SK-N-MC (cell line): ENCODE measurements at regions not wholly inside any gene's neighbourhood (a gene's known extent, or its start where the extent isn't known, plus 50 kb on each side); places are given as distances from the start of the nearest gene placed in this dataset.

Experiments
- EZH2 ChIP-seq: fragments of 200-600 bp; sonication (generic); IDR thresholded peaks from one replicate; pipeline ENCODE4 v1.6.1; 2017; ENCODE audit warnings: antibody characterized with exemption
- FOXP2 ChIP-seq: optimal IDR thresholded peaks from 2 replicates; pipeline ENCODE3; 2011; ENCODE audit warnings: mild to moderate bottlenecking, moderate library complexity; ENCODE audit not compliant: insufficient read depth; ENCODE audit errors: extremely low read length, control extremely low read depth
- POLR2AphosphoS5 ChIP-seq: IDR thresholded peaks from 2 replicates; pipeline ENCODE4 v1.6.1; 2012; ENCODE audit warnings: mild to moderate bottlenecking, low read depth, low read length, borderline replicate concordance

DNA sequence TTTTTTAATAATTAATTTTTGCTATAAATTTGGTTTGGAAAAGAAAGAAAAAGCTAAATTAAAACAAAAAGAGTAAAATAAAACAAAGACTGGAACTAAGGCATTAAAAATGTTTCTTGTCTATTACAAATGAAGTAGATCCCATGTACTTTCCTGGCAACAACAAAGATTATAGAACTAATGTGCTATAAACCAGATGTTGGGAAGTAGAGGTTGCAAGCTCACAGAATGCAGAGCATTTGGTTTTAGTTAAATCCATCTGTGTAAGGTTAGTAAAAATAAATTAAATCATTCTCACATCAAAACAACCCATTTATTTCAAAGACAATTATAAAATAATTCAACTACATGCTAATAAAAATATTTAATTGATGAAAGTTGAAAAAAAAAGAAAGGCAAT lies 157.2 kb upstream of the ZC3H15 start:
- TF ChIP-seq EZH2 (no peak), POLR2AphosphoS5 (no peak), FOXP2 (no peak)
